Stimulated activated CD8-positive, alpha-beta memory T cell treated with anti-CD3 and anti-CD28 coated beads, Interleukin-7, amount 100 ng/mL, for 48 hours (primary cell): ENCODE measurements at regions not wholly inside any gene's neighbourhood (a gene's known extent, or its start where the extent isn't known, plus 50 kb on each side); places are given as distances from the start of the nearest gene placed in this dataset.

Experiments
- DNase-seq, 2 donors: peaks; one replicate each; pipeline ENCODE4 v3.0.0-alpha.2; 2020; ENCODE audit warnings: low read depth in 1 of 2; ENCODE audit errors: extremely low read depth in 1 of 2

- DNase-seq, result no peak
Measured at GRCh38 chr1:113255720-113256347, 134.5 kb upstream of the MAGI3 start.

GRCh38 chr1:113256348-113256729, 134.0 kb upstream of the MAGI3 start:
- no peak for DNase-seq

GRCh38 chr1:113259988-113260387, 130.3 kb upstream of the MAGI3 start:
- DNase-seq, result no peak

DNA sequence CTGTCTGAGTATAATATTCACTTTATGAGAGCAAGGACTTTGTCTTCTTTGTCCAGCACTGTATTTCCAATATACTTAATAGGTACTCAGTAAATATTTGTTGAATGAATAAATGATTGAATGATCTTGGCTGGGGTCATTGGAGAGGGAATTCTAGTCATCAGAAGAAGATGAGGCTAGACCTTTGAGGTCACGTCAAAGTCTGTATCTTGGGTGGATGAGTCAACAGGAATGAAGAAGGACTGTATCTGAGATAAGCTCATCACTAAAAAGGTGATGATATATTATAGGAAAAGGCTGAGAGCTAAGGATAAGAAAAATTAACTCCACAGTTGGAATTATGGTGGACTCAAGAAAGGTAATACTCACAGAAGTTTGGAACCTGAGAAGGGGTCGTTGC, 125.1 kb upstream of the MAGI3 start:
- DNase-seq, result no peak

DNA sequence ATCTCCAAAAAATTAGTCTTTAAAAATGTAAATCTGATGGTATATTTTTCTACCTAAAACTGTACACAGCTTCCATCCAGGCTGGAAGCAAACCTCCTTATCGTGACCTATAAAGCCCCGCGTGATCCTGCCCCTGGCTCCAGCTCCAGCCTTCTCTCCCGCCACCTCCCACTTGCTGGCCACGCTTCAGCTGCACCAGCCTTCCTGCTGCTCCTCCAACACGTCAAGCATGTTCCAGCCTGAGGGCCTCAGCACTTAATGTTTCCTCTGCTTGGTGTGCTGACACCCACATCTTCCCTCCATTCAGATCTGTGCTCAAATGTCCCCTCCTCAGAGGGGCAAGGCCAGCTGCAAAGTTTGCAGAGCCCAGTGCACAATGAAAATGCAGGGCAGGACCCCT, 123.5 kb upstream of the MAGI3 start:
- DNase-seq, result no peak

DNA sequence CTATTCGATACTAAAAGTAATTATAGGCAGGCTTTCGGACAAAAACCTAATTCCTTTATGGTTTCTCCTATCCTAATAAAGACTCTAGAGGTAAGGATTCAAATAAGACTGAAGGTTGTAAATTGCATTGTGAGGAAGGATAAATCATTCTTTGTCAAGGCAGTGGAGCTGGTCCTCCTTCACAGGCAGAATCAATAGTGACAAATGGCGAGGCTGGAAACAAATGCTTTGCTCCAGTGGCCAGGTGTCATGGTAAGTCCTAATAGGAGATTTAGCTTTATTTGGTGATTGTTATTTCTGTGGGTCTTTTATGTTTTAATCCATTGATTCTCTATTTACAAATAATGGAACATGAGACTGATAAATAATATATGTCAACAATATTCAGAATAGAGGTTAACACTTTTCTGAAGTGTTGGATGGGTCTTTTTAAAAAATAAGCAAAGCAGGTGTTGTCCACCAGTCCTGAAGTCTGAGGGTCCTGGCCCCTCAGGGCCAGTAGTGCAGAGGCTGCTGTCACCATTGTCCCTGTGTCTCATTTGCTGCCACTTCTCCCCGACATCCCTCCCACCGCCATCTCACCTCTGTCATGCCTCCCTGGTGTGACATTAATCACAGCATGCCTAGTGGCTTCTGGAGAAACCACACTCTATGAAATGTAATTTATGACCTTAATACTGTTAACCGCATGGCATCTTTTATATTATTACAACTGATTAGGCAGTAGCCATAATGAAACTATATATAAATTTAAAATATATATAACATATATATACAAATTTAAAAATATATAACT, 120.9 kb upstream of the MAGI3 start:
- no peak for DNase-seq

- DNase-seq, result no peak
Measured at GRCh38 chr1:113271039-113271438, 119.3 kb upstream of the MAGI3 start.

GRCh38 chr1:113275083-113275482, 115.2 kb upstream of the MAGI3 start:
- DNase-seq, result no peak

- no peak for DNase-seq
Measured at GRCh38 chr1:113275691-113276090, 114.6 kb upstream of the MAGI3 start.

DNA sequence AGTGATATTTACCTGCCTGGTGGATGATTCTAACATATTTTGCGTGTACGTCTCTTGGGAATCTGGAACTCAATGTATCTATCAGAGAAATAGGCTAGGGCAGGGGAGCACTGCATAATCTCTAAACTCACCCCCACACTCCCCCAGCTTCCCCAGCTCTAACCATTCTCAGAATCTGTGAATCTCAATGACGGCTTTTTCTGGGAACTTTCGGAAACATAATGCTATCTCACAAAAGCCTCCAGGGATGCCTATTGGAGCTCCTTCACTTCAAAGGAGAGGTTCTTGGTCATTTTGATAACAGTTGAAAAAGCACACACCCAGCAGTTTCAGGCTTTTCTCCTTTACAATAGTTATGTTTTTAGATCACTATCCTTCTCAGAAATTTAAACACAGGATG, 113.8 kb upstream of the MAGI3 start:
- DNase-seq, result no peak

DNA sequence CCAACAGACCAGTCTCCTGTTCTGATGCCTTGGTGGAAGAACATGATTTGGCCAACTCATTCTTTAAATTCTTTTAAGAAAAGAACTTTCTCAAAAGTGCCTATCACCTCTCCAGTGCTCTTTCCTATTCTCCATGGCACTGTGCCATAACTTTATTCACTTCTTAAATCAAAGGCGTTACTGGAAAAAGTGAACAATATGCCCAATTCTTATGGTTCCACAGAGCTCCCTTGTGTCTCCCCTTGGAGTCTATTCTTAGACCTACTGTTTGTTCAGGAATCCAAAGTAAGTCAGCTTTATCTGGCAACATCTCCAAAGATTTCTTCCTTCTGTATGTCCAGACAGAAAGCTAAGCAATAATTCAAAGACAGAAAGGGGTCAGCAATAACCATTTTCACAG, 111.9 kb upstream of the MAGI3 start:
- DNase-seq, result no peak

DNA sequence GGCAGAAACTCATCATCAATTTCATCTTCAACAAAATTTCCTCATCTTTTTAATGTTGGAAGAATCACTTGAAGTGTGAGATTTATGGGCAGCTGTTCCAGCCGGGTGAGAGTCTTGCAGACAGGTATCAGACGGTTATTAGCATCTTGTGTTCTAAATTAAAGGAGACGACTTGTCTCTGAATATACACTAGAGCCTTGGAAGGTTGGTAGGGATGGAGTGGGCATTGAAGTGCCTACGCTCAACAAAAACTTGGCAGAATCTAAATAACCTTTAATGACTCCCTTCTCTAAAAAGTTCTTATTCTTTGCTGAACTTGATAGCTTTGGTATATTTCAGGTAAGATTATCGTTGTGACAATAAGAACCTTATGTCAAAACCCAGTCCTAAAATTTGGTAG, 111.5 kb upstream of the MAGI3 start:
- DNase-seq, result no peak

GRCh38 chr1:113279776-113280391, 110.4 kb upstream of the MAGI3 start:
- no peak for DNase-seq

DNA sequence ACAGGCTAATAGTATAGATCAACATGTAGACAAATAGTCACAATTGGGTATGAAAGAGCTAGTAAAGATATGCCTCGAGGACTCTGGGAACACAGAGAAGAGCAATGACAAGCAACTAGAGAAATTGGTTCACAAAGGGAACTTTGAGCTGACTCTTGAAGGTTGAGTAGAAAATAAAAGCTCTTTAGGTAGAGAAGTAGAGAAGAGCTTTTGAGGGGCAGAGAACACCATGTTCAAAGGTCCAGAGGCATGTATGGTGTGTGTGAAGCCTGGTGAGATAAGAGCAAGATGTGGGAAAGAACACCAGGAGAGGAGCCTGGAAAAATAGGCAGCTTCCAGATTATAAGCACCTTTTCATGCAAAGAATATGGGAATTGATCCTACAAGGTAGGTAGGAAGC, 109.7 kb upstream of the MAGI3 start:
- DNase-seq, result no peak

- no peak for DNase-seq
Measured at GRCh38 chr1:113281550-113281949, 108.8 kb upstream of the MAGI3 start.

DNA sequence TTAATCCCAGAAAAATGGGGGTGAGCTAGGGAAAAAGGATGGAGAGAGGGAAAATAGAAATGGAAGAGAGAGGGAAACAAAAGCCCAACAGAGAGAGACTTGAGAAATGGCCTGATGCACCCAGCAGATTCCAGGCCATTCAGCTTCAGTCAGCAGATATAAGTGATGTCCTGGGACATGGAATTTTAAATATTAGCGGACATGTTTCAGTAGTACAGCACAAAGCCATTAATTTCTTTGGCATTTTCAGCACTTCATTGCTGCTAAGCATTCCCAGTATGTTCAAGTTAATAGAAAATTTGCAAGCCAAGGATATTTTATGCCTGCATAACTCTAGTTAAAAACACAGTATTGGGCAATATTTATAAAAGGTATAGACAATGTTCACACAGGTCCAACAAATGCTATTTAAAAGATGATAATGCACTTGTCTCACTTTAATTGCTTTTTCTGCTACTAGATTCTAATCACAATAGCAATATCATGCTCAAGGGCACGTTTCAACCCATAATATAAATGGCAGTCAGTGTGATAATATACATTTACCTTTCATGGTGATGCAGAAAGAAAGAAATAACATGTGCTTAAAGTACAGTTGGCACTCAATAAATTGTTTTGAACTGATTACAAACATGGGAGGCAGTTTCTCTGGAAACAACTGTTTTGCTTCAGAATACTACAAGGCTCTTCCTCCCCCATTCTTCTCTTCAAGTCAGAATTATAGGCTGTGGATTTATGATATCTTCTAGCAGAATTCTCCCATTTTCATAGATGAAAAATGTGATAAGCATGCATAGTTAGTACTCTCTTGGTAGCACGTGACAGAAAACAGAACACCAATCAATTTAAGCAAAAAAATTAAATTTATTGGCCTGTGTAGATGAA, 108.1 kb upstream of the MAGI3 start:
- DNase-seq, result no peak

GRCh38 chr1:113282893-113283285, 107.4 kb upstream of the MAGI3 start:
- no peak for DNase-seq

- DNase-seq, result no peak
Measured at GRCh38 chr1:113283914-113284313, 106.4 kb upstream of the MAGI3 start.

GRCh38 chr1:113286156-113286555, 104.2 kb upstream of the MAGI3 start:
- DNase-seq, result no peak

- no peak for DNase-seq
Measured at GRCh38 chr1:113291777-113292602, 98.3 kb upstream of the MAGI3 start.
